Bone marrow (tissue), 2 donors: ENCODE measurements at regions not wholly inside any gene's neighbourhood (a gene's known extent, or its start where the extent isn't known, plus 50 kb on each side); places are given as distances from the start of the nearest gene placed in this dataset.
"Not testable (repeated sequence)": the region's sequence is repeated elsewhere in the genome, so short reads cannot be mapped to it uniquely, and the experiment has no call there.

Experiments
- DNase-seq, 2 donors: peaks; one replicate each; lab custom pipeline; 2025; lab: John Stamatoyannopoulos, UW

DNA sequence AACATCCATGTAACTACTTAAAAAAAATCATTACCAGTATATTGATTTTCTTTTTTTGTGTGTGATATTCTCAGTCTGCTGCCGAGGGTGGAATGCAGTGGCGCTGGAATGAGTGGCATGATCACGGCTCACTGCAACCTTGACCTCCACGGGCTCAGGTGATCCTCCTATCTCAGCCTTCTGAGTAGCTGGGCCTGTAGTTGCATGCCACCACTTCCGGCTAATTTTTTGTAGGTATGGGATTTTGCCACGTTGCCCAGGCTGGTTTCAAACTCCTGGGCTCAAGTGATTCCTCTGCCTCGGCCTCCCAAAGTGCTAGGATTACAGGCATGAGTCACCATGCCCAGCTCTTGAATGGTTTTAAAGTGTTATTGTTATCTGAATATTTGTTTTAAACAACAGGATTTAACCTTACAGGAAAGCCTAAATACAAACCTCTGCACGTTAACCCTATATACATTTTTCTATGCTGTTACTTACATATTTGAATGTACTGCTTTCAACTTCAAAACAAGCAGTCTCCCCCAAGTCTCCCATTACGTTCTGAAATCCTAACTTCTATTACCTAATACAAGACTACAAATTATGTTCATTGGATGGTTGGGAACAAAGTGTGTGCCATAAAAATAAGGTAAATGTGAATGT, 61.7 kb downstream of the KPNA2 start:
- no peak for DNase-seq

GRCh38 chr17:68099341-68099753, 63.8 kb downstream of the KPNA2 start:
- DNase-seq = not testable (repeated sequence)

DNA sequence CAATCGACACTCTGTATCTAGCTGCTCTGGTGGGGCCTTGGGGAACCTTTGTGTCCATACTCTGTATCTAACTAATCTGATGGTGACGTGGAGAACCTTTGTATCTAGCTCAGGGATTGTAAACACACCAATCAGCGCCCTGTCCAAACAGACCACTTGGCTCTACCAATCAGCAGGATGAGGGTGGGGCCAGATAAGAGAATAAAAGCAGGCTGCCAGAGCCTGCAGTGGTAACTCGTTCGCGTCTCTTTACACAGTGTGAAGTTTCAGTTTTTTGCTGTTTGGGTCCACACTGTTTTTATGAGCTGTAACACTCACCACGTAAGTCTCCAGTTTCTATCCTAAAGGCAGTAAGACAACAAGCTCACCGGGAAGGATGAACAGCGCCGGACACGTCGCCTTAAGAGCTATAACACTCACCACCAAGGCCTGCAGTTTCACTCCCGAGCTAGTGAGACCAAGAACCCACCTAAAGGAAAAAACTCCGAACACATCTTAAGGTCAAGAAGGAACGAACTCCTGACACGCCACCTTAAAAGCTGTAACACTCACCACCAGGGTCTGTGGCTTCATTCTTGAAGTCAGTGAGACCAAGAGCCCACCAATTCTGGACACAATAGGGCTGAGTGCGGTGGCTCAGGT, 64.6 kb downstream of the KPNA2 start:
- DNase-seq = no peak

- peak in 1 of 2 donors; percentile 55 for DNase-seq
These were observed 65.8 kb downstream of the KPNA2 start for GRCh38 chr17:68101075-68101986.

DNA sequence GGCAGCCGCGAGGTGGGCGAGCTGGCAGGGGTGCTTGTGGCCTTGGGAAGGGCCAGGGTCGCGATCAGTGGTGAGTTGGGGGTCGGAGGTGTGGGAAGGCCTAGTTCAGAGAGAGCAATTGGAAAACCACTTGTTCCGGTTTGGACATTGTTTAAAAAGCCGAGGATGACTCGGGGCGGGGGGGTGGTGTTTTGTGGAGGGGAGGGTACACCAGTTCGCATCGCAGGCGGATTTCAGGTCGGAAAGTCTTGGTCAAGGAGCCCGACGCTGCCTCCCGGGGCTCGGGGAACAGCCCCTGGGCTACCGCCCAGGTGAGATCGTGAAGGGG, 66.4 kb downstream of the KPNA2 start:
- no peak for DNase-seq

DNA sequence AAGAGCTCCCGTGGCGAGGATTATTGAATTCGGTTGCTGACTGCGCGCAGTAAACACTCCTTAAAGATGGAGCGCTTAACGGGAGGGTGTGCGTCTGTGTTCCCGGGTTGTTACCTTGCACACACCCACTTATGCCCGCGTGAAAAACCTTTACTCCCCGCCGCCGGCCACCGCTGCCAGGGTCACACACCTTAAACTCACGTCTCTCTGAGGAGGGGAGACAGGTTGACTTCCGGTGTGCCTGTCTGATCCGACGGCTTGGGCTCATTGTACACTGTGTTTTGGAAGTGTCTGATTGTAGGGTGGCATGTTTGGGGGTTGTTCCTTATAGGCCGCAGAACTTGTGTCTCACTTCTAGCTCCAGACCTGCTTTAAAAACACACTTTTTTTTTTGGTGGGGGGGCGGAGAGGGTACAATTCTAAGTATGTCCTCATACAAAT, 66.8 kb downstream of the KPNA2 start:
- DNase-seq = no peak

DNA sequence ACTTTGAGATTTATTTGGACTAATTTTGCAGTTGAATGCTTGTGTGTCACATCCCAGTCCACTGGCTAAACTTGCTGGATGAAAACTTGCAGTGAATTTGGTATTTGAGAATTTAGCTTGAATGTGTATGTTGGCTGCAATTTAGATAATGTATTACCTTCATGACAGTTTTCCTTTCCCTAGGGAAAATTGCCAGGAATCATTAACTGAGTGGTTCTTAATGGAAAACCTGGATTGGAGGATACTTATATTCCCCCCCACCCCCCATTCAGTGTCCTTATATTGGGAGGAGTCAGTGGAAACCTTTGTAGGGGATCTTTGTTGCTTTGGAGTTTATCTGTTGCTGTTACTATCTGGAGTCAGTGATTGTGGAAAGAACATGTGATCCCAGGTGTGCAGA, 67.6 kb downstream of the KPNA2 start:
- DNase-seq = no peak

DNA sequence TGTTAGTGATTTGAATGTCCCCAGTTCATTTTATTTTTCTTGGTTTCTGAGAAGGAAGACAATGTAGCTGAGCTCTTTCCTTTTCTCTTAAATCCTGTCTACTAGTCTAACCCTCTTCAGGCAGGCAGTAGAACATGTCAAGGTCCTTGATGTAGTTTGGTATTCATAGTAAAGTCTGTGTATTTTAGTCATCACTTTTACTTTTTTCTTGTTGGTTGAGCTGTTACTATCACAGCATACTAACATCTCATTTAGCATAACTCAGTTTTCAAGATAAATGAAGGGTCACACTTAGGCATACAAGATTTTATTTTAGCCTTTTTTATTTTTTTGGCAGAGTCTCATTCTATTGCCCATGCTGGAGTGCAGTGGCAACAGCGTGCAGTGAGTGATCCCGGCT, 70.5 kb downstream of the KPNA2 start:
- DNase-seq = no peak

DNA sequence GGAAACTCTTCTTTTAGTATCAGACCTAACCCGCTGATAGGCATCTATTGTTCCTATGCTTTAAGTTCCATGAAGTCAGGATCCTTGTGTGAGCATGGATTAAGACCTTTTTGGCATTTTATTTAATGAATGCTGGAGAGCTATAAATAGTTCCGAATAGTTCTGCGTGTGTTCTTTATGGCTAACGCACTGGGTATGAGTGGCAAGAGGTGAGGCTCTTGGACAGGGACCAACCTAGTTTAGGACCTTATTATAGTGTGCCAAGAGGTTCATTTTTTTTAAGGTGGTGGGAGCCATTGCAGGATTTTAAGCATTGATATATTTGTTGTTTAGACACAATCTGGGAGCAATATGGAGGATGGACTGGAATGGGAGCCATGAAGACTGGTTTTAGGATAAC, 71.8 kb downstream of the KPNA2 start:
- DNase-seq = no peak

- DNase-seq = no peak
These were observed 72.9 kb downstream of the KPNA2 start for GRCh38 chr17:68108313-68109000.

- not testable (repeated sequence) for DNase-seq
These were observed 73.9 kb downstream of the KPNA2 start for GRCh38 chr17:68109404-68109803.

DNA sequence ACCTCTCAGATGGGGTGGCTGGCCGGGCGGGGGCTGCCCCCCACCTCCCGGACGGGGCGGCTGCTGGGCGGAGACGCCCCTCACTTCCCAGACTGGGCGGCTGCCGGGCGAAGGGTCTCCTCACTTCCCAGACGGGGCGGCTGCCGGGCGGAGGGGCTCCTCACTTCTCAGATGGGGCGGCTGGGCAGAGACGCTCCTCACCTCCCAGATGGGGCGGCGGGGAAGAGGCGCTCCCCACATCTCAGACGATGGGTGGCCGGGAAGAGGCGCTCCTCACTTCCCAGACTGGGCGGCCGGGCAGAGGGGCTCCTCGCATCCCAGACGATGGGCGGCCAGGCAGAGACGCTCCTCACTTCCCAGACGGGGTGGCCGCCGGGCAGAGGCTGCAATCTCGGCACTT, 80.7 kb downstream of the KPNA2 start:
- DNase-seq = not testable (repeated sequence)

GRCh38 chr17:68122587-68122986, 87.1 kb downstream of the KPNA2 start:
- no peak for DNase-seq

- DNase-seq = no peak
These were observed 89.8 kb downstream of the KPNA2 start for GRCh38 chr17:68125111-68125870.

DNA sequence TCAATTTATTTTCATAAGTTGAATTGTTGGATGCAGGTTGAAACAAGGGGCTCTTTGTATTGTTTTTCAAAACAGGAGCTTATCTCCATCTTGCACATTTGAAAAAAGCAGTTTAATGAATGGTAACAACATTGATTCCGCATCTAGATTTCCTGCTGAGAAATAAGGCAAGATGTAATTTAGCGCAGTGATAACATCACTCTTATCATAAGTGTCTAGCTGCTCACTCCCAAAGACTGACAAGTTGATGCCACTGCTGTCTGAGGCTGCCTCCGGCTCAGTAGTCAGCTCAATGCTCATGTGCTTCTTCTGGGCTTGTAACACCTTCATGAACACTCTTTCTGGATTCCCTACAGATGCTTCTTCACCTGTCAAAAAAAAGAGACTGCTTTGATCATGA, 92.4 kb downstream of the KPNA2 start:
- no peak for DNase-seq

DNA sequence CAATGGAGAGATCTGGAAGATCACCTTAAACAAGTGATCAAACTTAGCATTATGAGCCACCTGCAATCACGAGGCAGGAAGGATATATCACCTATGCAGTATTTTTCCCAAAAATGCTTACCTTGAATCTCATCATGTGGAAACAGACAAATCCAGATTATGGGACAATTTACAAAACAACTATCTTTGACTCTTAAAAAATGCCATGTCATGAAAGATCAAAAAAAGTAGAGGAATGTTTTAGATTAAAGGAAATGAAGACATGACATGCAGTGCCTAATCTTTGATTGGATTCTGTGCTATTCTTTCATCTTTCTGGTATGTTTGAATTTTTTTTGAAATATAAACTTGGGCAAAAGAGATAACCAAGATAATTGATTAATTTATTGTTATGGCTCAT, 95.9 kb downstream of the KPNA2 start:
- DNase-seq = no peak

DNA sequence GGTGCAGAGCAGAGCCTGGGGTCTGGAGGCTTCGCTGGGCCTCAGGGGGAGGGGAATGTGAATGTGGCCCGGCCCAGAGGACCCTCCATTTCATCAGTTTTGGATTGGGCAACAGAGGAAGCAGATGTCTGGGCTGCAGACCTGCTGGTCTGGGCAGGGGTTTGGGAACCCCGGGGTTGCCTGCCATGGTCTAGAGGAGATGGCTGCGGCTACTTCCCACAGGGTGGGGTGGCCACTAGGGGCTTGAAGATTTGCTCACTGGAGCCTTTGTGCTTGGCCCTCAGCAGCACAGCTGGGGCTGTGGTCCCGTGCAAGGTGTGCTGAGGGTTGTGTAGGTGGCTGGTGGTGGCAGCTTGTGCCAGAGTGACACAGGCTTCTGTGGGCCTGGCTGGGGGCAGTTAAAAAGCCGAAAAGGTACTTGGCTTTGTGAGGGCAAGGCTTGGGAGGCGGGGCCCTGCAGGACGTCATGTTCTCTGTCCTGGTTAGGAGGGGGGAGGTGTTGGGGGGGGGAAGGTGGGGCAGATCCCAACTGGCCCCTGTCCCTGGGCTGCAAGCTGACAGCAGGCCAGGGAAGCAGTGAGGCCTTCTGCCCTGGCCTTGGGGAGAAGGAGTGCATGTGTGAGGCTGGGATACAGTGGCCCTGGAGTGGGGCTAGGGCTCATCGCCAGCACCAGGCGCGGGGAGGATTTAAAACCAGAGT, 98.0 kb downstream of the KPNA2 start:
- no peak for DNase-seq

DNA sequence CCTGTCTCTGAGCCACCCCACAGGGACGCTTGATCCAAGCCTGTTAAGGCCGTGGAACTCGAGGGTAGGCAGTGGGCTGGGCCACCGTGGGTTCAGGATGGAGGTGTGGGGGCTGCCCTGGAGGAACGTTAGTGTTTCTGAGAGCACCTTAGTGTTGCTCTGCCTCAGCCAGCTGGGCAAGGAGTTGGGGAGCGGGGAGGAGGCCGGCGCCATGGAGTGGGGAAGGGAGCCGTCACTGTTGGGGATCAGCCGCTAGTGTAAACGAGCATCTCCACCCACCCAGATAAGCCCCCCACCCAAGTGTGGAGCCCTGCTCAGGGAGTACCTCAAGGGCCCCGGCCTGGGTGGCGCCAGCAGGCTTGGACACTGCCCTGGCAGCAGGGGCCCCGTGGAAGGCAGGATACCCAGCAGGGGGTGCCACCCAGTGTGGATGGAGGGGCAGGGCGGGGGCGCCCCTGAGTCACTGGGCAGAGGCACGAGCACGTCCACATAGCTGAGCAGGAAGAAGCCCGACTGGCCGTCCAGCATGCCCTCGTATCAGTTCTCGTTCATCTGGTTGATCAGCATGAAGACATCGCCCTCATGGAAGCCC, 98.6 kb downstream of the KPNA2 start:
- no peak for DNase-seq

GRCh38 chr17:68134731-68135130, 99.2 kb downstream of the KPNA2 start:
- no peak for DNase-seq

DNA sequence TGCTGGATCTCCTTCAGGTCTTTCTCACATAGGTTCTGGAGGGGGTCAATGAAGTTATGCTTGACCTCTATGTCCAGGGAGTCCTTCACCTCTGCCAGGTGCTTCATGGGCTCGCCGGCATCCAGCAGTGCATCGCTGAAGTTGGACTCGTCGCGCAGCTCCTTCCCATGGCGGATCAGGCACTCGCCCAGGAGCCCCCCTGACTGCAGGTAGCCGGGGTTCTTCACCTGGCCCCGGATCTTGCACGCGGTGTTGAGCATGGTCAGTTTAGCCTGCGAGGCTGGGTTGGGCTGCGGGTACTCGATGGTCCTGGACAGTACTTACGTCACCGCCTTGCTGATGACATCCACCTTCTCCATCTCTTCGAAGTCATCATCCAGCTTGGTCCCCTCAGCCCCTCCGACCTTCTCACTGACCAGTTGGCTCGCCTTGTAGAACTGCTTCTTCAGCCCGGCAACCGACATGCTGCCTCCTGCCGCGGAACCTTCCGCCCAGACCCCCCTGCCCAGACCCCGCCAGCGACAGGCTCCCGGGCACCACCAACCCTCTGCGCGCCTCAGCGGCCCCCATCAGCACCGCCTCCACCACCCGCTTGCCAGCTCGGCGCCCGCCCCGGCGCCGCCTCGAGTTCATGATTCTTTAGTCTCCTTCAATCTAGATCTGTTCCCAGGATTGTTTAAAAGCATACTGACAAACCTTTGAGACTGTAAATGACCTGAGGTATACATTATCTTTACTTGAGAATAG, 99.8 kb downstream of the KPNA2 start:
- DNase-seq = no peak
